B cell (primary cell): ENCODE measurements at regions not wholly inside any gene's neighbourhood (a gene's known extent, or its start where the extent isn't known, plus 50 kb on each side); places are given as distances from the start of the nearest gene placed in this dataset.

Experiments
- ATAC-seq: fragments of 200-7000 bp; cut with Tn5 transposase; one replicate; pipeline ENCODE4 v1.10.0; 2021; ENCODE audit warnings: low read depth, mild to moderate bottlenecking, moderate number of reproducible peaks, moderate library complexity
- CTCF ChIA-PET: fragments of 350-600 bp; sonication (Branson Sonifier 250); formaldehyde crosslinking; loops from one replicate; lab custom pipeline; 2021; ENCODE audit warnings: antibody characterized with exemption, inconsistent platforms; lab: Charles Lee
- POLR2A ChIA-PET: fragments of 350-600 bp; sonication (Branson Sonifier 250); formaldehyde crosslinking; loops from one replicate; lab custom pipeline; 2021; ENCODE audit warnings: antibody characterized with exemption; lab: Charles Lee
- DNase-seq: peaks from one replicate; pipeline ENCODE4 v3.0.0; 2013
- H2AFZ ChIP-seq: 2 replicates; pipeline ENCODE4 v1.6.1; 2012; ENCODE audit warnings: mild to moderate bottlenecking, low read depth, low read length; ENCODE audit not compliant: insufficient read depth, poor library complexity, severe bottlenecking
- H3K27ac ChIP-seq, 2 donors: 1 replicate in 1 of 2; 2 replicates in 1 of 2; pipeline ENCODE4 v1.5.1; 2012 to 2013; ENCODE audit warnings: low read length in 2 of 2, mild to moderate bottlenecking in 2 of 2, moderate library complexity in 1 of 2
- H3K27me3 ChIP-seq, 4 experiments: fragments of 200-600 bp in 1 of 4; sonication (generic) in 1 of 4; replicated peaks in 1 of 4; 1 replicate in 2 of 4; 2 replicates in 2 of 4; pipeline versions ENCODE4 v1.6.1 to v1.7.0; 2013 to 2016; ENCODE audit warnings: low read length in 3 of 4, mild to moderate bottlenecking in 2 of 4, mixed read lengths in 1 of 4, moderate library complexity in 1 of 4; ENCODE audit not compliant: insufficient read depth in 4 of 4, control insufficient read depth in 3 of 4; ENCODE audit errors: control extremely low read depth in 1 of 4
- H3K36me3 ChIP-seq, 2 experiments: replicated peaks in 1 of 2; 1 replicate in 1 of 2; 2 replicates in 1 of 2; pipeline versions ENCODE4 v1.6.1 to v1.7.1; 2013; ENCODE audit warnings: low read length in 1 of 2; ENCODE audit not compliant: insufficient read depth in 2 of 2, control insufficient read depth in 1 of 2; ENCODE audit errors: control extremely low read depth in 1 of 2, extremely low read depth in 1 of 2
- H3K4me1 ChIP-seq, 2 donors: fragments of 200-600 bp in 1 of 2; sonication (generic) in 1 of 2; 1 replicate in 1 of 2; 2 replicates in 1 of 2; pipeline versions ENCODE4 v1.5.1 to v1.6.1; 2013 to 2017; ENCODE audit warnings: low read length in 2 of 2; ENCODE audit not compliant: control insufficient read depth in 2 of 2, insufficient read depth in 2 of 2
- H3K4me2 ChIP-seq: replicated peaks from 2 replicates; pipeline ENCODE3; 2012; ENCODE audit warnings: mild to moderate bottlenecking, low read depth, low read length; ENCODE audit not compliant: poor library complexity, severe bottlenecking
- H3K4me3 ChIP-seq, 5 experiments: fragments of 200-600 bp in 1 of 5; sonication (generic) in 1 of 5; 1 replicate in 3 of 5; 2 replicates in 2 of 5; pipeline versions ENCODE4 v1.5.1 to v1.7.0; 2011 to 2016; ENCODE audit warnings: low read length in 4 of 5, mild to moderate bottlenecking in 4 of 5, low read depth in 2 of 5, control low read depth in 1 of 5, moderate library complexity in 1 of 5; ENCODE audit not compliant: insufficient read depth in 1 of 5; ENCODE audit errors: control extremely low read depth in 1 of 5, extremely low read depth in 1 of 5
- H3K79me2 ChIP-seq: fragments of 200-600 bp; sonication (generic); one replicate; pipeline ENCODE4 v1.6.0; 2016; ENCODE audit warnings: low read length; ENCODE audit not compliant: control insufficient read depth, insufficient read depth
- H3K9ac ChIP-seq: fragments of 200-600 bp; sonication (generic); 2 replicates; pipeline ENCODE4 v1.6.1; 2017; ENCODE audit warnings: mild to moderate bottlenecking, low read length, moderate library complexity
- H3K9me3 ChIP-seq, 3 donors: one replicate each; pipeline versions ENCODE4 v1.6.1 to v1.7.1; 2013; ENCODE audit warnings: low read length in 2 of 3; ENCODE audit not compliant: control insufficient read depth in 2 of 3, insufficient read depth in 1 of 3; ENCODE audit errors: control extremely low read depth in 1 of 3
- H4K20me1 ChIP-seq: 2 replicates; pipeline ENCODE4 v1.6.0; 2012; ENCODE audit warnings: mild to moderate bottlenecking, low read length; ENCODE audit not compliant: insufficient read depth, control insufficient read depth, poor library complexity, severe bottlenecking
- H3K27ac Mint-ChIP-seq: one replicate; pipeline ENCODE4 v1.8.0; 2021; ENCODE audit warnings: mixed read lengths
- H3K27me3 Mint-ChIP-seq: one replicate; pipeline ENCODE4 v1.8.0; 2021; ENCODE audit warnings: mixed read lengths
- H3K4me1 Mint-ChIP-seq: one replicate; pipeline ENCODE4 v1.8.0; 2021; ENCODE audit warnings: mixed read lengths
- H3K4me3 Mint-ChIP-seq: one replicate; pipeline ENCODE4 v1.8.0; 2021; ENCODE audit warnings: mixed read lengths
- H3K9me3 Mint-ChIP-seq: one replicate; pipeline ENCODE4 v1.8.0; 2022; ENCODE audit warnings: mixed read lengths; ENCODE audit not compliant: insufficient read depth
- EZH2 ChIP-seq: IDR thresholded peaks from 2 replicates; pipeline ENCODE4 v1.6.1; 2012; ENCODE audit warnings: borderline replicate concordance, low read depth, mild to moderate bottlenecking, moderate library complexity, low read length; ENCODE audit not compliant: insufficient read depth, poor library complexity, severe bottlenecking
- WGBS: methylation state at CpG from one replicate; pipeline ENCODE4 v1.1.5; 2013; ENCODE audit warnings: missing lambda C conversion rate; ENCODE audit not compliant: insufficient coverage; 5-methylcytosine and 5-hydroxymethylcytosine counted together
- intact Hi-C: fragments of 100-400 bp; cut with micrococcal nuclease; formaldehyde crosslinking; loops from one replicate; pipeline ENCODE4 v1.10.0; 2022
- TF ChIP-seq, protein P1 (sequence below): fragments of 200-600 bp; IDR thresholded peaks from one replicate; pipeline ENCODE4 v1.8.0; 2022; ENCODE audit warnings: antibody characterized with exemption, mild to moderate bottlenecking

DNA sequence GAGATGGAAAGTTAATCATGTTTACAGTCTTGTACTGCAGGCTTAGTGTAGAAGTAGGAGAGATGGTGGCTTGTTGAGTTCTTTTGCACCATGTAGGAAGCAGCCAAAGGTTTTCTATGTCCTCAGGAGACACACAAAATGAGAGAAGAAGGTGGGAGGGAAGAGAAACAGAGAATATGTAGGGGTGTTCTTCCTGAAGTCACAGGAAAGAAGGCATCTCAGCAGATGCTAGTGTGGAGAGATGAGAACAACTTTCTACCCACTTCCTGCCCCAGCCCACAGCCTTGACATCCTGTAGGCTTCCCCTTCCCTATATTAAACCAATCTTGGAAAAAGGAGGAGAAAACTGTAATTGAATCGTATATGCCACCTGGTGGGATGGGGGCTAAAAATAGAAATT lies 217.0 kb downstream of the S1PR1 start:
- Histone ChIP-seq H3K4me1 (peaks cover 17 to 21% of the 10 kb centered on the region in 2 donors), H3K4me2 (peak overlapping the region; percentile 48), H3K27ac (peak overlapping the region in 1 of 2 donors; percentile 14), H4K20me1 (no peaks in the 10 kb centered on the region), H3K79me2 (no peaks in the 10 kb centered on the region), H3K9ac (no peak overlapping the region), H3K4me3 (no peak overlapping the region), H3K9me3 (peaks cover 0 to 7% (median 0%) of the 10 kb centered on the region in 3 donors), H2AFZ (peak overlapping the region; percentile 59), H3K27me3 (no peaks in the 10 kb centered on the region), H3K36me3 (no peaks in the 10 kb centered on the region)
- H3K4me3 Mint-ChIP-seq, result peak overlapping the region; percentile 3
- ChIA-PET CTCF (interaction anchor here (1.0 kb wide), 1 partner anchor 96 kb away, joined by 4 read pairs; no protein-coding TSS in a partner anchor), POLR2A (no interaction called here)
- no CpG with 5 or more reads among the region's 1 CpG for WGBS
- intact Hi-C loops, result no loop called here
- peaks cover 28% of the 10 kb centered on the region for H3K4me1 Mint-ChIP-seq
- no peaks in the 10 kb centered on the region for H3K27me3 Mint-ChIP-seq
- DNase-seq (no peak), ATAC-seq (no peak)
- H3K27ac Mint-ChIP-seq, result no peak overlapping the region
- TF ChIP-seq, protein P1, sequence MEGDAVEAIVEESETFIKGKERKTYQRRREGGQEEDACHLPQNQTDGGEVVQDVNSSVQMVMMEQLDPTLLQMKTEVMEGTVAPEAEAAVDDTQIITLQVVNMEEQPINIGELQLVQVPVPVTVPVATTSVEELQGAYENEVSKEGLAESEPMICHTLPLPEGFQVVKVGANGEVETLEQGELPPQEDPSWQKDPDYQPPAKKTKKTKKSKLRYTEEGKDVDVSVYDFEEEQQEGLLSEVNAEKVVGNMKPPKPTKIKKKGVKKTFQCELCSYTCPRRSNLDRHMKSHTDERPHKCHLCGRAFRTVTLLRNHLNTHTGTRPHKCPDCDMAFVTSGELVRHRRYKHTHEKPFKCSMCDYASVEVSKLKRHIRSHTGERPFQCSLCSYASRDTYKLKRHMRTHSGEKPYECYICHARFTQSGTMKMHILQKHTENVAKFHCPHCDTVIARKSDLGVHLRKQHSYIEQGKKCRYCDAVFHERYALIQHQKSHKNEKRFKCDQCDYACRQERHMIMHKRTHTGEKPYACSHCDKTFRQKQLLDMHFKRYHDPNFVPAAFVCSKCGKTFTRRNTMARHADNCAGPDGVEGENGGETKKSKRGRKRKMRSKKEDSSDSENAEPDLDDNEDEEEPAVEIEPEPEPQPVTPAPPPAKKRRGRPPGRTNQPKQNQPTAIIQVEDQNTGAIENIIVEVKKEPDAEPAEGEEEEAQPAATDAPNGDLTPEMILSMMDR, result no peak
- no peaks in the 10 kb centered on the region for H3K9me3 Mint-ChIP-seq

DNA sequence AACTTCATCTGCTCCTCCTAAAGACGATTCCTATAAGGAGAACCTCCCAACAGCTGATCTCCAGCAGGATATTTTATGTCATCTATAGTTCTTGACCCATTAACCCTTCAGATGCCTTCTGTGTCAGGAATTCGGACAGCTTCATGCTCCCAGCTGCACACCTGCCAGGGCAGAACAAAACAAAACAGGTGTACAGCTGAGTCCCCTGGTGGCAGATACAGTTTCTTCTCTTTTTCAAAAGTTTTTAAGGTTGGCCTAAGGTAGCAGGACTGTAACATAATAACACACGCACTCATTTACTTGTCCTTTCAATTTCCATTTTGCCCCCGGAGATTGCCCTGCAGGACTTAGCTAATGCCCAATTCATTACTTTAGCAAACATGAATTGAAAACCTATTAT lies 218.3 kb downstream of the S1PR1 start:
- Mint-ChIP-seq H3K27me3 (no peaks in the 10 kb centered on the region), H3K9me3 (no peaks in the 10 kb centered on the region), H3K4me3 (no peak overlapping the region), H3K4me1 (peaks cover 23% of the 10 kb centered on the region), H3K27ac (no peak overlapping the region)
- TF ChIP-seq, protein P1, result no peak
- no peak for TF ChIP-seq EZH2
- ChIA-PET POLR2A (no interaction called here), CTCF (no interaction called here)
- Histone ChIP-seq H3K27me3 (no peaks in the 10 kb centered on the region), H3K27ac (no peak overlapping the region), H3K9ac (no peak overlapping the region), H3K9me3 (peaks cover 0 to 7% (median 0%) of the 10 kb centered on the region in 3 donors), H3K4me1 (peaks cover 15 to 17% of the 10 kb centered on the region in 2 donors), H3K4me3 (no peak overlapping the region), H4K20me1 (no peaks in the 10 kb centered on the region), H3K79me2 (no peaks in the 10 kb centered on the region), H2AFZ (no peak overlapping the region), H3K4me2 (no peak overlapping the region), H3K36me3 (no peaks in the 10 kb centered on the region)
- DNase-seq (no peak), ATAC-seq (no peak)
- intact Hi-C loops, result no loop called here
- WGBS, result 80% methylated on average over 2 of the region's 4 CpGs
